GM12872 (cell line): ENCODE measurements at regions not wholly inside any gene's neighbourhood (a gene's known extent, or its start where the extent isn't known, plus 50 kb on each side); places are given as distances from the start of the nearest gene placed in this dataset.

Experiments
- TF ChIP-seq, protein P1 (sequence below): IDR thresholded peaks from 3 replicates; pipeline ENCODE4 v1.5.1; 2011; ENCODE audit warnings: low read depth, mild to moderate bottlenecking, low read length, moderate library complexity; ENCODE audit not compliant: insufficient read depth

DNA sequence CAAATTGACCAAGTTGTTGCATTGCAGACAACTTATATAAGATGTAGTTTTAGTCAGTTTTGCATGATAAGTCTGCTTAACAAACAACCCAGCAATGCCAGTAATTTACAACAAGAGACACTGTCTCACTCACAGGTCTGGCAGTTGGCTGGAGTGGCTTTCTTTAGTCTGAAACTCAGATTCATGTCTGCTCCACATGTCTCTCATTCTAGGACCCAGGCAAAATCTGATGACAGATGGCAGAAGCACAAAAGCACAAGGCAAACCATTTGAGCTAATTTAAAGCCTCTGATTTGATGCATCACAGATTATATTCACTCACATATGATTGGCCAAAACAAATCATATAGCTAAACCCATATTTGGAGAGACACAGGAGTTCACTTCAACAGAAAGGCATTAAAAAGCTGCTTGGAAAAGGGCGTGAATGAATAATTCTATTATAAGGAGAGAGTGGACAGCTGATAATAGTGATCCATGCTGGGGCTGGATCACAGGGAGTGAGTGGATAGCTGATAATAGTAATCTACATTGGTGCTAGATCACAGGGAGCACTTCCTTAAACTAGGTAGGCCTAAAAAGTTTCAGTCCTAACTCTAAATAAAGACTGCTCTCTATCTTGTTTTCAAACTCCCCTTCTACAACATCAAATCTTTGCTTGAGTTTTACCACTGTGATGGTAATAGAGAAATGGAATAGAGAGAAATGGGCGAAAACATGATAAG, 593.2 kb upstream of the ZNF804A start:
- TF ChIP-seq, protein P1, sequence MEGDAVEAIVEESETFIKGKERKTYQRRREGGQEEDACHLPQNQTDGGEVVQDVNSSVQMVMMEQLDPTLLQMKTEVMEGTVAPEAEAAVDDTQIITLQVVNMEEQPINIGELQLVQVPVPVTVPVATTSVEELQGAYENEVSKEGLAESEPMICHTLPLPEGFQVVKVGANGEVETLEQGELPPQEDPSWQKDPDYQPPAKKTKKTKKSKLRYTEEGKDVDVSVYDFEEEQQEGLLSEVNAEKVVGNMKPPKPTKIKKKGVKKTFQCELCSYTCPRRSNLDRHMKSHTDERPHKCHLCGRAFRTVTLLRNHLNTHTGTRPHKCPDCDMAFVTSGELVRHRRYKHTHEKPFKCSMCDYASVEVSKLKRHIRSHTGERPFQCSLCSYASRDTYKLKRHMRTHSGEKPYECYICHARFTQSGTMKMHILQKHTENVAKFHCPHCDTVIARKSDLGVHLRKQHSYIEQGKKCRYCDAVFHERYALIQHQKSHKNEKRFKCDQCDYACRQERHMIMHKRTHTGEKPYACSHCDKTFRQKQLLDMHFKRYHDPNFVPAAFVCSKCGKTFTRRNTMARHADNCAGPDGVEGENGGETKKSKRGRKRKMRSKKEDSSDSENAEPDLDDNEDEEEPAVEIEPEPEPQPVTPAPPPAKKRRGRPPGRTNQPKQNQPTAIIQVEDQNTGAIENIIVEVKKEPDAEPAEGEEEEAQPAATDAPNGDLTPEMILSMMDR: no peak

DNA sequence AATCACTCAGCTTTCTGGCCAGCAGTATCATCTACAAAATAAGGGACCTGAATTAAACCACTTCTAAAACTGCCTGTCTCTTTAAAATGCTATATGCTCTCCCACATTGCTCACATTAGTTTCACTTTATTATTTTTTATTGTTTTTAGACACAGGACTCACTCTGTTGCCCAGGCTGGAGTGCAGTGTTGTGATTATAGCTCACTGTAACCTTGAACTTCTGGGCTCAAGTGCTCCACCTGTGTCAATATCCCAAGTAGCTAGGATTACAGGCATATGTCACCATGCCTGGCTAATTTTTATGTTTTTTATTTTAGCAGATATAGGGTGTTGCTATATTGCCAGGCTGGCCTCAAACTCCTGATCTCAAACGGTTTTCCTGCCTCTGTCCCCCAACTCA, 591.3 kb upstream of the ZNF804A start:
- TF ChIP-seq, protein P1: no peak

DNA sequence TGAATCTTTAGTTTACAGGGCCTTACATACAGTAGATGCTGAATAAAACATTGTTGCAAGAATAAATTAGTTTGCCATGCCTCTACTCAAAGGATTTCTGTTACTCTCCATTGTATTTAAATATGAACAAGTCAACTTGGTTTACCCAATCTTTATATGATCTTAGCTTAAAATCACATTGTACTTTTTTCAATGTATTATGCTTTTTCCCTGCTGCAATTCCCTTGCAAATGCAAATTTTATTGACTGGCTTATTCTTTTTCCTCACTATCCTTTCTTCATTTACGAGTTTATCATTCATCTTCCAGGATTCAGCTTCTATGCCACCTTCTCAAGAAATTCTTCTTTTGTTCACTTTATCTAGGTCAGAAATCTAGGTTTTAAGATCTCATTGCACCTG, 571.4 kb upstream of the ZNF804A start:
- TF ChIP-seq, protein P1: no peak

DNA sequence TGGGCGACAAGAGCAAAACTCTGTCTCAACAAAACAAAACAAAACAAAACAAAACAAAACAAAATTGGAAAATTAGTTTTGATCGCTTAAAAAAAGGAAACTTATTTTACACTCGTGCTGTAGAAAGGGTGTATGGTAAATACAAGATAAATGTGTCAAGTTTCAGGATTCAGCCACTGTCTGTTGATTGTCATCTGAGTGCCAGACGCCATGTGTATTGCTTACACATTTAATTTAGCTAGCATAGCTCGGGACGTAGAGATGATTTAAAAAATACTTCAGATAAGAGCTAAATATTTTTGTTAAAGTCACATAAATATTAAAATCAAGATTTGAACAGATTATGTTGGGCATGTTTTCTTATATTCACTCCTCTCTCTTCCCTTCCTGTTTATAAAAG, 568.1 kb upstream of the ZNF804A start:
- TF ChIP-seq, protein P1: no peak

DNA sequence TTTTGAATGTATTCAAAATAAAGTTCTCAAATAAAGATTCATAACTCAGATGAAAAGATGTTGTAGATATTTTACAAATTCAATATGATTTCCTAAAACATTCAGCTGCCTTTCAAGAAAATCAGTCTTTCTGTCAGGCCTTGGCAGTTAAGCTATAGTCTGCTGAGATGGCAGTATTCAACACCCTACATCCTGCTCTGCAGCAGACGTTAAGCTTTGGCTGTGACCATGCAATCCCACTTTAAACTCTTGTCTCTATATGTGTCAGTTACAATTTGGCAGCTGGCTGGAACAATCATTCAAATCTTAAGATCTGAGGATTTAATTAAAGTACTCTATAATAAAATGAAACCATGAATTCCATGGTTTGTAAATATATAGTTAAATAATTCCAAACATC, 567.3 kb upstream of the ZNF804A start:
- TF ChIP-seq, protein P1: no peak

DNA sequence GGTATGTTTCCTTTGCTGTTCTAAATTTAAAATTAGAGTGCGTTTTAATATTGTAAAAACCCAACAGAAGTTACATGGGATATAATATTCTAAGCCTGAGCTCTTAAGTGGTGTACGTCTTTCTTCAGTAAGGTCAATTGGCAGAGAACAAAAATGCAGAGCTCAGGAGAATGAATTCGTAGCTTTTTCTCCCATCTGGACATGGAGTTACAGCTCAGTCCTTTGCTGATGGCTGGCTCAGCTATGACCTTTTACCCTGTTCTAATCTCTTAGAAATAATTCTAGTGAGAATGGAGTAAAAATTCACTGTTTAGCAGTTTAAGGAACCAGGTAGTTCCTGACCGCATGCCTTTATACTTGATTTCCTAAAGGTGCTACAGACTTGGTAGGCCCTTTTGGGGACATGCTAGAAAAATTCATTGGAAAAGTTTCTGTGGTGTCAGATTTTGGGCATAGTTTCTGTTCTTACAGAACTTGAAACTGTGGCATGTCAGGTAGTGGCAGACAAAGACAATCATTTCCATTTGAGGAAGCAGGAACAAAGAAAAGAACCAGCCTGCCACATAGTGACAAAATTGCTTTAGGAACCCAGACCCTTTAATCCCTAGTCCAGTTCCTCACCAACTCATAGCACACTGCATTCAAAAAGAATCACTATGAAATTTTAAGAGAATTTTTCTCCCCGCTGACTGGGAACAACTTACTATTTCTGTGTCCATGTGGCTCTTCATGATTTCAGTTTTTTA, 566.8 kb upstream of the ZNF804A start:
- TF ChIP-seq, protein P1: no peak

DNA sequence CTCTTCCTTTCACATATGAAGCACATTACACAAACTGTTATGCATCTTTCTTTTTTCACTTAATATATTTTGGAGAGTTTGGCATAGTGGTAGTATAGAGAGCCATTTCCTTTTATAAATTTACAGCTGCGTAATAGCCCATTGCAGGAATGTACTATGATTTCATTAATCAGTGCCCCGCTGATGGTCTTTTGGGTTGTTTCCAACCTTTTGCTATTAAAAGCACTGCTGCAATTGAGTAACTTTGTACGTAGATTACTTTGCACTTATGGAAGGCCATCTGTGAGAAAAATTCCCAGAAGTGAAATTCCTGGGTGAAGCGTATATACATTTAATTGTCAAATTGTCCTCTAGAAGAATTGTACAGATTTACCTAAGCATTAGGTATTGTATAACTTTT, 565.3 kb upstream of the ZNF804A start:
- TF ChIP-seq, protein P1: no peak
